Loucy (cell line): ENCODE measurements at regions not wholly inside any gene's neighbourhood (a gene's known extent, or its start where the extent isn't known, plus 50 kb on each side); places are given as distances from the start of the nearest gene placed in this dataset.

Experiments
- CTCF ChIP-seq: fragments of 200-600 bp; sonication (generic); conservative IDR thresholded peaks from 2 replicates; pipeline ENCODE4 v1.5.1; 2014; ENCODE audit warnings: mild to moderate bottlenecking, antibody characterized with exemption, low read length
- EZH2phosphoT487 ChIP-seq: fragments of 200-600 bp; IDR thresholded peaks from 2 replicates; pipeline ENCODE4 v1.6.1; 2018; ENCODE audit warnings: antibody characterized with exemption, mild to moderate bottlenecking, moderate library complexity, borderline replicate concordance

GRCh38 chr6:104381907-104382306 lies 477.8 kb downstream of the HACE1 start:
- TF ChIP-seq CTCF, result no peak
- no peak for TF ChIP-seq EZH2phosphoT487
